ENCODE measurements at regions not wholly inside any gene's neighbourhood (a gene's known extent, or its start where the extent isn't known, plus 50 kb on each side); places are given as distances from the start of the nearest gene placed in this dataset.
"Not testable (repeated sequence)": the region's sequence is repeated elsewhere in the genome, so short reads cannot be mapped to it uniquely, and the experiment has no call there.

DNA sequence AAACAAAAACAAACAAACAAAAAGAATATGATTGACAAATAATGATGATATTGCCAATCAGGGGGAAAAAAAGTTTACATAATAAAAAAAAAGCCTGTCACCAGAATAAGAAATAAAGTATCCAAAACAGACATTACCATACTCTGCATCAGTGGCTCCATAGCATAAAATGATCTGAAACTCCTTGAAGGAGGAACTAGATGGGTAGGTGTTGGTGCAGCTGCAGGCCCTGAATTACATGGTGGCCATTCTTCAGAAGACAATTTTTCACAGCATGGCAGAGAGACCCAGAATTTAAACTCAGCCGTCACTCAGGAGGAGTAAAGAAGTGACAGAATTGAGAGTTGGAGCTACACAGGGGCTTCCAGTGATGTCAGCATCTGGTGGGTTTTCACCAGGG is 60.2 kb downstream of the GLUL start:
- no peak for DNase-seq (ENCODE audit: low read depth, low spot score)

DNA sequence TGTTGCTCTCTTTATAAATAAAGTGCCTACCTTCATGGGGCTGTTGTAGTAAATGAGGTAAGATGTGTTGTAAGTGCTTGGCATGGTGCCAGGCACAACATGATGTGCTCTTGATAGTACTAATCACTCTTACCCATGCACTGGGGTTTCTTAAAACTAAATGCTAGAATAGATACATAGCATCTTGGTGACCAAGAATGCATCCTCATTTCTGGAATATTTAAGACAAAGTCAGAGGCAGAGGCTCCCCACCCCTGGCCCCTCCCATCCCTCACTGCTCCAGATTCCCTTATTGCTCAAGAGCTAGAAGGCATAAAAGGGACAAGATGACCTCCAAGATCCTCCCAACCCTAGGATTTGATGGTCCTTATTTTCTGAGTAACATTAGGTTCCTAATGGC is 61.3 kb downstream of the GLUL start:
- DNase-seq (ENCODE audit: low read depth, low spot score), result no peak

DNA sequence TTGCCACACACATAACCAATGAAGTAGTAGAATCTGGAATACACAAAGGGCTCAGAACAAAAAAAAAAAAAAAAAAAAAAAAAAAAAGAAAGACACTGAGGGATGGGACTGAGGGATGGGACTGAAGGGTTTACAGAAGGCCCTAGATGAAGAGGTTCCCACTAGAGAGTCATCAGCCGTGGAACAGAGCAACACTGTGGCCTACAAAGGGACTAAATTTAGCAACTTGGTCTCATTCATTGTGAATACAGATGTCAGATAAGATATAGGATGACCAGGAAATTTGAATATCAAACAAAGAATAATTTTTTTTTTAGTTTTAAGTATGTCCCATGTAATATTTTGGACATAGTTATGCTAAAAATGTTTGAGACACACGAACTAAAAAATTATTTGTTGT is 62.1 kb downstream of the GLUL start:
- no peak for DNase-seq (ENCODE audit: low read depth, low spot score)

DNA sequence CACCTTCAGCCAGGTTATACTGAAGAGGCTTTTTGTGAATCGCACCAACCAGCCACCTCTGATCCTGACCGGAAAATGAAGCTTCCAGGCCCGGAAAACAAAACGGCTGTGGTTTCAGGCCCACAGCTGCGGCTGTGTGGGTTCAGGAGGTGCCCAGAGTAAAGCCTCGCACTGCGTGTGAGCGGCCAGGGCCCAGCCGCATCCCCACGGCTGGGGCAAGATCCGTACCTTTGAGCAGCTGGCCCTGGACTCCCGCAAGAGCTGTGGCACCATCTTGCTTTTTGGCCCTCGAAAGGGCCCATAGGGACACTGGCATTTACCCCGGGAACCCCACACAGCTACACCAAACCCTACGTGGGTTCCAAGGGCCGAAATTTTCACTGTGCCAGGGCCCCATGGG is 63.0 kb downstream of the GLUL start:
- no peak for DNase-seq (ENCODE audit: low read depth, low spot score)

DNA sequence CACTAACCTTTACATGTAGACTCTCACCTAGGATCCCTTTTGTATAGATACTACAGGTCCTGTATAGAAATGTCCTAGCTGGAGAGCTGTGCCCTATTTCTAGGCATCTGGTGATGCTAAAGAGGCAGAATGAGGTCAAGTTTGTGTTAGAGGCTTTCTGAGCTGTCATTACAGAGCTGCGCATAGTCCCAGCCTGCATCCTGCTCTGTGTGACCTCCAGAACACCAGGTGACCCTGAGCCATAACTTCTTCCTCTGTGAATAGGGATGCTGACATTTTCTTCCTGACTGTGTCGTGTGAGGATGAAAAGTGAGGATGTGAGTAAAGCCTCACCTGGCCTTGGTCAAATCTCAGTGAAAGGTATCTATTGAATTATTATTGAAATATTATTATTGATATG is 66.3 kb downstream of the GLUL start:
- no peak for DNase-seq (ENCODE audit: low read depth, low spot score)

- not testable (repeated sequence) for DNase-seq (ENCODE audit: low read depth, low spot score)
Observed at GRCh38 chr1:182321532-182321931, 70.1 kb downstream of the GLUL start.

- no peak for DNase-seq (ENCODE audit: low read depth, low spot score)
Observed at GRCh38 chr1:182317611-182318161, 73.9 kb downstream of the GLUL start.

- not testable (repeated sequence) for DNase-seq (ENCODE audit: low read depth, low spot score)
Observed at GRCh38 chr1:182316454-182316853, 75.1 kb downstream of the GLUL start.

DNA sequence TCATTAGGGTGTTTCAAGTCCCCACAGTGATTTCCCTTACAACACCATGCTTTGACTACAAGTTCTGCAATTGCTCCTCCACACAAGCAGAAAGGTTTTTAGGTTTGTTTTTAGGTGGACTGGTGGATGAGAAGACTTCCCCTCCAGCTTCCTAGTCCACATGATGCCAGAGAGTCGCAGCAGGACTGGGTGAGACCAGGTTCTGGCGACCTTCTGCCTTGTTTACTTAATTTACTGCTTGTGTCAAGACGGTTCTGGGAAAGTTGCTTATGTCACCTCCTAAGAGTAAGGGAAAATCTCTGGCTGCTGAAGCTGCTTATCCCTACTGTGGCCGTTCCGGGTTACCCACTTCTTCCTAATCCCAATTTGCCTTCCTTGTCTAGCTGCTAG is 76.4 kb downstream of the GLUL start:
- DNase-seq (ENCODE audit: low read depth, low spot score), result no peak

GRCh38 chr1:182309631-182310351 is 81.8 kb downstream of the GLUL start:
- DNase-seq (ENCODE audit: low read depth, low spot score), result no peak

DNA sequence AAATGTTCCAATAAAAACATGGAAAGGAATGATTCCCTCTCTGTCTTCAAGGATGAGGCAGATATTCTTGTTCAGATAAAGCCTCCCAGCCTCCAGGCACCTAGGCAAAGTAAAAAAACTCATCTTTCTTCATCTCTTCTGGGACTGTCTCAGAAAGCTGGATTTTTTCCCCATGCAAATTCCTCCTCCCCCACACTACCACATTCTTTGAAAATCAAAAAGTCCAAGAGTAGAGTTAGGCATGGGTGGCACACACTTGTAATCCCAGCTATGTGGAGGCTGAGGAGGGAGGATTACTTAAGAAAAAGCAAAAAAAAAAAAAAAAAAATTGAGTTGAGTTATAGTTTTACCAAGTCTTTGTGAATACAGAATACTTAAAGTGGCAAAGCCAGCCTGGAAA is 82.8 kb downstream of the GLUL start:
- no peak for DNase-seq (ENCODE audit: low read depth, low spot score)

DNA sequence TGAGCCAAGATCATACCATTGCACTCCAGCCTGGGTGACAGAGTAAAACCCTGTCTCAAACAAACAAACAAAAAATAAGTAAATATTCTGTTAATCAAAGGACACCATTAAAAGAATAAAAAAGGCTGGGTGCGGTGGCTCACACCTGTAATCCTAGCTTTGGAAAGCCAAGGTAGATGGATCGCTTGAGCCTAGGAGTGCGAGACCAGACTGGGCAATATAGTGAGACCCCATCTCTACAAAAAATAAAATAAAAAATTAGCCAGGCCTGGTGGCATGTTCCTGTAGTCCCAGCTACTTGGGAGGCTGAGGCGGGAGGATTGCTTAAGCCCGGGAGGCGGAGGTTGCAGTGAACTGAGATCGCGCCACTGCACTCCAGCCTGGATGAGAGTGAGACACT is 84.1 kb downstream of the GLUL start:
- not testable (repeated sequence) for DNase-seq (ENCODE audit: low read depth, low spot score)

DNA sequence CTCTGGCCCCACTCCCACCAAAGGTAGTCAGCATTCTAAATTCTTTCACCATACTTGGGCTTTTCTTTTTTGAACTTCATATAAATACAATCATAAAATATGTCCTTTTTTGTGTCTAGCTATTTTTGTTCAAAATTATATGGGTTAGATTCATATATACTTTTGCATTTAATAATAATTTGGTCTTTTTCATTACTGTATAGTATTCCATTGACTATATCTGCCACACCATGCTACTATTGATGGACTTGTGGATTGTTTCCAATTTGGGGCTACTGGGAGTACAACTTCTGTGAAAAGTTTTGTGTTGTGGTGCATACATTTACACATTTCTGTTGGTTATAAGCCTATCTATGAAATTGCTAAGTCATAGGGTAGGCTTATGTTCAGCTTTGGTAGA is 85.7 kb downstream of the GLUL start:
- DNase-seq (ENCODE audit: low read depth, low spot score), result no peak

DNA sequence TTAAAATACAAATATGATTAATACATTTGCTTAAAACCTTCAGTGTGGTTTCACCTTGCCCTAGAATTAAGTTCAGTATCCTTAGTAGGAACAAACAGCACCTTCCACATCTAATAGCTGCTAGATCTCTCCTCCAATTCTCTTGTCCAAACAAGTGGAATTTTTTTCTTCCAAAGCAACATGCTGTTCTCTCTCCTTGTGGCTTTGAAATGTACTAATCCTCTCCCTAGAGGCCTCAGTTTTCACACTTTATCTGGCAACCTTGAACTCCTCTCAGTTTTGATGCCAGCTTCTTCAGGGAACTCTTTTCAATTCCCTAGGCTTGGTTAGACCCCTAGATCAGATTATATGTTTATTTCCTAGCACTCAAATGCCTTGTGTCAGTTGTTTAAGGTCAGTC is 87.0 kb downstream of the GLUL start:
- DNase-seq (ENCODE audit: low read depth, low spot score), result no peak

- no peak for DNase-seq (ENCODE audit: low read depth, low spot score)
Observed at GRCh38 chr1:182304218-182304617, 87.4 kb downstream of the GLUL start.

- no peak for DNase-seq (ENCODE audit: low read depth, low spot score)
Observed at GRCh38 chr1:182303778-182304177, 87.8 kb downstream of the GLUL start.

DNA sequence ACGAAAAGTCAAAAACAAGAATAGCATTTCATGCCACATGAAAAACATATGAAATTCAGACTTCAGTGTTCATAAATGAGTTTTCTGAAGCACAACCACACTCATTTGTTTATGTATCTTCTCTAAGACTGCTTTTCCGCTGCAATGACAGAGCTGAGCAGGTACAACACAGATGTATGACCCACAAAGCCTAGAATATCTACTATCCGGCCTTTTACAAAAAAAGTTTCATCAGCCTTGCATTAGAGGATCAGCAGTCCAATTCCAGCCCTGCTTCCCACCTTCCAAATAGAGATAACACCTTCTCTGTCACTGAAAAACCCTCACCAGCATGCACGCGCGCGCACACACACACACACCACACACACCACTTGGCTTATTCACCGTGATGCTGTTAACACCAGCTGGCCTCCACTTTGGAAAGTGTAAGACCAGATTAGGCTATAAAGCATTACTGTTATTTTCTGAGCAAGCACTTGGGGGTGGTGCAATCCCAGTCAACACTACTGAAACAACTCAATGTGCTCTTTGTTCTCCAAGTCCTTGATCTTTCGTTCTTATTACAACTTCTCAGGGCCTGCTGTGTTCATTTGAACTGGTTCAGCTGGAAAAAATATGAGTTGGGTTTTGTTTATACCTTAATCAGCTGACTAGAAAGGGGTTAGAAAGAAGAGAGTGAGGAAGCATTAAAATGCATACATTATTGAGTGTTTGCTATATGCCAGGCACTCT is 90.0 kb downstream of the GLUL start:
- DNase-seq (ENCODE audit: low read depth, low spot score), result no peak

DNA sequence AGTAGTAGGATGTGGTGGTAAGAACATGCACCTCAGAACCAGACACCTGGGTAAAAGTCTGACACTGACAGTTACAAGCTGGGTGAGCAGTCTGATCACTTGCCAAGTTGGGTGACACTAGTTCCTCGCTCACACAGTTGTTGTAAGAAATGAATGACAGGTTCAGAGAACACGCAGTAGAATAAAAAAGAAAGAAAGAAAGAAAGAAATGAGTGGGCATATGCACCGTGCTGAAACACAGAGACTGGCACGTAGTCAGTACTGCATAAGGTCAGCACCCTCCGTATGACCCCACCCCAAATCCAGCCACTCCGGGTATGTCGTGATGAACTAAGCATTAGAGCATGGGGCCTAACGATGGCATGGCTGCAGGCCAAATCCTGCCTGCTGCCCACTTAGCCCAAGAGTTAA is 90.6 kb downstream of the GLUL start:
- DNase-seq (ENCODE audit: low read depth, low spot score), result no peak

DNA sequence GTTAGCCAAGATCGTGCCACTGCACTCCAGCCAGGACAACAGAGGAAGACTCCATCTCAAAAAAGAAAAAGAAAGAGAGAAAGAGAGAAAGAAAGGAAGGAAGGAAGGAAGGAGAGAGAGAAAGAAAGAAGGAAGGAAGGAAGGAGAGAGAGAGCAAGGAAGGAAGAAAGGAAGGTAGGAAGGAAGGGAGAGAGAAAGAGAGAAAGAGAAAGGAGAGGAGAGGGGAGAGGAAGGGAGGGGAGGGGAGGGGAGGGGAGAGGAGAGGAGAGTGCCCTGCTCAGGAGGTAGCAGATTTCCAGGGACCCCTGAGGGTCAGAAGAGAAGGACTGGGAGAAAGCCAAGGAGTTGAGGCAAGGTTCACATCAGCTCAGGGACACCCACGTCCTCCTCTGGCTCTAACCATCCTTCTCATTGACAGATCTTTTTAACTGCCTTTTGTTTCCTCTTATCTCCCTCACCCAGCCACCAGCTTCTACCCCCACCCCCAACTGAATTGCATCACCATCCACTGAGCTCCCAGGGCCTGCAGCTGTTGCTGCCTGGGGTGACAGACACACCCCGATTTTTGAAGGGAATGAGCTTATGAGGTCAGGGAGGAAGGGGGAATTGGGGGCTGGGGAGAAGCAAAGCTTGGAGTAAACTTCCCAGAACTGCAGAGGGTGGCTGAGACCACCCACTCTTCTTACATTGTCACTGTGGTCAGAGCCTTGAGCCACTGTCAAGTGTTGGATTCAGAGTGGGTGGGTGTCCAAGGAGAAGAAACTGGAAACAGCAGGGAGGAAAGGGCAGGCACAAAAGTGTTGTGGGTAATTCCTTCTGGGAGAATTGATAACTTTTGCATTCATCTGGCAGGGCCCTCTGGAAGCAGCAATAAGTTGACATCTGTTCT is 91.6 kb downstream of the GLUL start:
- DNase-seq (ENCODE audit: low read depth, low spot score), result no peak

DNA sequence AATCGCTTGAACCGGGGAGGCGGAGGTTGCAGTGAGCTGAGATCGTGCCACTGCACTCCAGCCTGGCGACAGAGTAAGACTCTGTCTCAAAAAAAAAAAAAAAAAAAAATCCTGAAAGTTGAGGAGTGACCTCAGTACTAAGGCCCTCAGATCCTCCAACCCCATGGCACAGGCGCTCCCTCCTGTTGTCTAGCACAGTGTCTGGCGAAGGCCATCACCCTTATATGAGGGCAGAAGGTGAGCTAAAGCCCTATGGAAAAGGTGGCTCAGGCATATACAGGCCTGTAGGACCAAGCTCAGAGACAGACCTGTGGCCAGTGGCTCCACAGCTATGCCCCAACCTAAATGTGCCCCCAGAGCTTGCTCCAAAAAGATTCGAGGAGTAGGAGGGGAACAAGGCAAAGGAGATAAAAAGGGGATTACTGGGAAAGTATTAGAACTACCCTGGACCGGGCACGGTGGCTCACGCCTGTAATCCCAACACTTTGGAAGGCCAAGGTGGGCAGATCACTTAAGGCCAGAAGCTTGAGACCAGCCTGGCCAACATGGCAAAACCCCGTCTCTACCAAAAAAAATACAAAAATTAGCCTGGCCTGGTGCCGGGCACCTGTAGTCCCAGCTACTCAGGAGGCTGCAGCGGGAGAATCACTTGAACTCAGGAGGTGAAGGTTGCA is 92.4 kb downstream of the GLUL start:
- not testable (repeated sequence) for DNase-seq (ENCODE audit: low read depth, low spot score)

DNA sequence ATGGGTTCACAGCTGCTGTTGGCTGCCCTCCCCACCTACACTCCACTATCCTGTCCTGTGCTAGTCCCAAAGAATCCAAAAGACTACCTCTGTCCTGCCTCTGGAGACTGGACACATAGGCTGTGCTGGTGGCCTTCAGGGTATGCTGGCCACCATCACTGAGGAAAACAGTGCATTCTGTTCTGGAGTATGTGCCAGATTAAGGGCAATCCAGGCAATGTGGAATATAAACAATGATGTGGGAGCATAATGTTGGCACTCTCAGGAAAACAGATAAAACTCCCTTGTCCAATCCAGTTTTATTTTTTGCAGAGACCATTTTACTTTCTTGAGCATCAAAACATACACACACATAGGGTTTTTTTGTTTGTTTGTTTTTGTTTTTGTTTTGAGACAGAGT is 94.3 kb downstream of the GLUL start:
- DNase-seq (ENCODE audit: low read depth, low spot score), result no peak

DNA sequence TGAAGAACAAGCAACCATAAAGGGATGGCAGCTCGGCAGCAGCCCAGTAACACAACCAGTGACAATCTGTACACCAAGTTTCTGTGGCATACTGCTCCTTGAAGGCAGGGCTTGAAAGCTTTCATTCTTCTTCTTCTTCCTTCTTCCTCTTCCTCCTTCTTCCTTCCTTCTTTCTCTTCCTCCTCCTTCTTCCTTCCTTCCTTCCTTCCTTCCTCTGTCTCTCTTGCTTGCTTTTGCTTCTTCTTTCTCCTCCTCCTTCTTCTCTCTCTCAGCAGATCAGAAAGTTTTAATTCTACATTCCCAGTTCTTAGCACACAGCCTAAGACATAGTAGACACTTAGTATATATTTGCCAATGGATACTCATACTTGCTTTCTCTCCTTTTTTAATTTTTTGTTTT is 95.9 kb downstream of the GLUL start:
- no peak for DNase-seq (ENCODE audit: low read depth, low spot score)
